SK-N-SH treated with all-trans-retinoic acid at 6 μM for 48 hours (cell line): ENCODE measurements at regions not wholly inside any gene's neighbourhood (a gene's known extent, or its start where the extent isn't known, plus 50 kb on each side); places are given as distances from the start of the nearest gene placed in this dataset.

Source experiments
- TCF4 ChIP-seq: fragments of 250-450 bp; sonication (Bioruptor Pico); IDR thresholded peaks from 2 replicates; pipeline ENCODE4 v1.8.0; 2021; ENCODE audit warnings: mild to moderate bottlenecking, moderate library complexity, borderline replicate concordance
- ZFP30 ChIP-seq: fragments of 450-650 bp; formaldehyde crosslinking; IDR thresholded peaks from 2 replicates; pipeline ENCODE4 v1.5.0; 2022; ENCODE audit warnings: mild to moderate bottlenecking, moderate library complexity
- ZNF565 ChIP-seq: fragments of 450-650 bp; formaldehyde crosslinking; conservative IDR thresholded peaks from 2 replicates; pipeline ENCODE4 v1.5.0; 2020; ENCODE audit warnings: low read depth, mild to moderate bottlenecking, moderate library complexity
- ZNF70 ChIP-seq: fragments of 450-650 bp; formaldehyde crosslinking; IDR thresholded peaks from 2 replicates; pipeline ENCODE4 v1.5.0; 2020; ENCODE audit warnings: mild to moderate bottlenecking, moderate library complexity
- ZNF8 ChIP-seq: fragments of 450-650 bp; formaldehyde crosslinking; IDR thresholded peaks from 2 replicates; pipeline ENCODE4 v1.5.0; 2020; ENCODE audit warnings: mild to moderate bottlenecking, moderate library complexity
- TF ChIP-seq, protein P1 (sequence below): fragments of 250-450 bp; sonication (Bioruptor Pico); IDR thresholded peaks from 2 replicates; pipeline ENCODE4 v1.8.0; 2020; ENCODE audit warnings: mild to moderate bottlenecking, moderate library complexity, borderline replicate concordance
- TF ChIP-seq, protein P2 (sequence below): fragments of 250-450 bp; sonication (Bioruptor Pico); IDR thresholded peaks from 2 replicates; pipeline ENCODE4 v1.5.1; 2021; ENCODE audit warnings: mild to moderate bottlenecking, moderate library complexity

DNA sequence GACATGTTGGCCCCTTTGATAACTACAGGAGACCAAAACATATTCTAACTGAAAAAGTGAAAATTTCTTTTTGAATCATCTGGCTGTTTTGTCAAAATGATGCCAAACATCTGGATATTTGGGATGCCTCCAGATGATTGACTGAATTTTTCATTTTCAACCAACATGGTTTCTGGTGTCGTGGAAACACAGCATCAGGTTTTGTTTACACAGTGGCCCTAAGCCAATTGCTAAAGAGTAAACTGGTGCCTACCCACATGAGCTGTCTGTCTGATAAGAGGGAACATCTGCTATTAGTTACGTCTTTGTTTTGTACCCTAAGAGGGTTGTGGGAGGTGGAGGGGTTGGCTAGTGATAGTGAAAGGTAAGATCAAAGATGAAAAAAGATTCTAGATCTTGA, 204.8 kb downstream of the KCNK2 start:
- TF ChIP-seq TCF4 (CRISPR knock-in tag) (no peak), ZNF8 (no peak), ZNF70 (no peak), ZNF565 (CRISPR knock-in tag) (no peak), ZFP30 (CRISPR knock-in tag) (no peak)
- TF ChIP-seq, protein P1, sequence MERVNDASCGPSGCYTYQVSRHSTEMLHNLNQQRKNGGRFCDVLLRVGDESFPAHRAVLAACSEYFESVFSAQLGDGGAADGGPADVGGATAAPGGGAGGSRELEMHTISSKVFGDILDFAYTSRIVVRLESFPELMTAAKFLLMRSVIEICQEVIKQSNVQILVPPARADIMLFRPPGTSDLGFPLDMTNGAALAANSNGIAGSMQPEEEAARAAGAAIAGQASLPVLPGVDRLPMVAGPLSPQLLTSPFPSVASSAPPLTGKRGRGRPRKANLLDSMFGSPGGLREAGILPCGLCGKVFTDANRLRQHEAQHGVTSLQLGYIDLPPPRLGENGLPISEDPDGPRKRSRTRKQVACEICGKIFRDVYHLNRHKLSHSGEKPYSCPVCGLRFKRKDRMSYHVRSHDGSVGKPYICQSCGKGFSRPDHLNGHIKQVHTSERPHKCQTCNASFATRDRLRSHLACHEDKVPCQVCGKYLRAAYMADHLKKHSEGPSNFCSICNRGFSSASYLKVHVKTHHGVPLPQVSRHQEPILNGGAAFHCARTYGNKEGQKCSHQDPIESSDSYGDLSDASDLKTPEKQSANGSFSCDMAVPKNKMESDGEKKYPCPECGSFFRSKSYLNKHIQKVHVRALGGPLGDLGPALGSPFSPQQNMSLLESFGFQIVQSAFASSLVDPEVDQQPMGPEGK (CRISPR knock-in tag): no peak
- TF ChIP-seq, protein P2, sequence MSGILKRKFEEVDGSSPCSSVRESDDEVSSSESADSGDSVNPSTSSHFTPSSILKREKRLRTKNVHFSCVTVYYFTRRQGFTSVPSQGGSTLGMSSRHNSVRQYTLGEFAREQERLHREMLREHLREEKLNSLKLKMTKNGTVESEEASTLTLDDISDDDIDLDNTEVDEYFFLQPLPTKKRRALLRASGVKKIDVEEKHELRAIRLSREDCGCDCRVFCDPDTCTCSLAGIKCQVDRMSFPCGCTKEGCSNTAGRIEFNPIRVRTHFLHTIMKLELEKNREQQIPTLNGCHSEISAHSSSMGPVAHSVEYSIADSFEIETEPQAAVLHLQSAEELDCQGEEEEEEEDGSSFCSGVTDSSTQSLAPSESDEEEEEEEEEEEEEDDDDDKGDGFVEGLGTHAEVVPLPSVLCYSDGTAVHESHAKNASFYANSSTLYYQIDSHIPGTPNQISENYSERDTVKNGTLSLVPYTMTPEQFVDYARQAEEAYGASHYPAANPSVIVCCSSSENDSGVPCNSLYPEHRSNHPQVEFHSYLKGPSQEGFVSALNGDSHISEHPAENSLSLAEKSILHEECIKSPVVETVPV (CRISPR knock-in tag): no peak
